HCT116 (cell line): ENCODE measurements at regions not wholly inside any gene's neighbourhood (a gene's known extent, or its start where the extent isn't known, plus 50 kb on each side); places are given as distances from the start of the nearest gene placed in this dataset.

ENCODE experiments used
- ATAC-seq: fragments of 200-7000 bp; cut with Tn5 transposase; 2 replicates; pipeline ENCODE4 v1.9.1; 2020; ENCODE audit warnings: mild to moderate bottlenecking, moderate library complexity
- BruUV-seq: library from RNA; stranded (reverse); fragments of 400-500 nt; replicated peaks from 2 replicates; lab custom pipeline; 2021; lab: Mats Ljungman, UMichigan
- CTCF ChIA-PET: fragments of 300-600 bp; sonication (Branson Sonifier 250); formaldehyde crosslinking; loops from one replicate; lab custom pipeline; 2021; ENCODE audit warnings: antibody characterized with exemption; lab: Charles Lee
- POLR2A ChIA-PET: fragments of 300-600, 350-600 bp; sonication (Branson Sonifier 250); formaldehyde crosslinking; loops from one replicate; lab custom pipeline; 2021; ENCODE audit warnings: antibody characterized with exemption; lab: Charles Lee
- RAD21 ChIA-PET, 2 experiments: fragments of 300-600 bp; sonication (Branson Sonifier 250); formaldehyde crosslinking; loops; one replicate each; lab custom pipeline; 2023; ENCODE audit warnings: low total read pairs in 2 of 2; ENCODE audit not compliant: uncharacterized antibody in 2 of 2, unreplicated experiment in 2 of 2, low non-redundant PET in 1 of 2; lab: Charles Lee
- DNase-seq: peaks from one replicate; pipeline ENCODE4 v3.0.0-alpha.2; 2010; ENCODE audit warnings: low read depth, low spot score
- H2AFZ ChIP-seq: fragments of 200-600 bp; shearing (Covaris generic), sonication (generic); 2 replicates; pipeline ENCODE4 v1.6.1; 2017; ENCODE audit warnings: low read depth, mixed run types, mixed read lengths, antibody characterized with exemption, low read length; ENCODE audit not compliant: poor library complexity, severe bottlenecking
- H3K27ac ChIP-seq: 2 replicates; pipeline ENCODE4 v1.5.1; 2012; ENCODE audit warnings: low read depth, low read length
- H3K27me3 ChIP-seq: fragments of 200-600 bp; sonication (generic); 2 replicates; pipeline ENCODE4 v1.6.1; 2016; ENCODE audit warnings: mixed run types, low read length, mixed read lengths; ENCODE audit not compliant: insufficient read depth
- H3K36me3 ChIP-seq, 2 experiments: fragments of 200-500 bp in 1 of 2; fragments of 200-600 bp in 1 of 2; sonication (Bioruptor generic) in 1 of 2; sonication (generic) in 1 of 2; 2 replicates each; pipeline versions ENCODE4 v1.5.1 to v1.6.1; 2014 to 2016; ENCODE audit warnings: low read length in 2 of 2, inconsistent platforms in 1 of 2, mixed read lengths in 1 of 2, mixed run types in 1 of 2; ENCODE audit not compliant: insufficient read depth in 2 of 2, control insufficient read depth in 1 of 2
- H3K4me1 ChIP-seq, 2 experiments: fragments of 200-600 bp in 1 of 2; sonication (generic) in 1 of 2; 2 replicates each; pipeline versions ENCODE4 v1.5.1 to v1.6.1; 2012 to 2017; ENCODE audit warnings: low read length in 2 of 2, inconsistent platforms in 1 of 2, mild to moderate bottlenecking in 1 of 2, mixed read lengths in 1 of 2, mixed run types in 1 of 2, moderate library complexity in 1 of 2; ENCODE audit not compliant: insufficient read depth in 2 of 2, control insufficient read depth in 1 of 2
- H3K4me2 ChIP-seq: fragments of 200-600 bp; sonication (generic); 2 replicates; pipeline ENCODE4 v1.6.1; 2017; ENCODE audit warnings: mixed run types, low read length, mixed read lengths
- H3K4me3 ChIP-seq, 2 experiments: fragments of 200-600 bp in 1 of 2; sonication (generic) in 1 of 2; replicated peaks in 1 of 2; 2 replicates each; pipeline ENCODE4 v1.5.1; 2011 to 2016; ENCODE audit warnings: low read length in 2 of 2, control low read depth in 1 of 2, low read depth in 1 of 2, mild to moderate bottlenecking in 1 of 2, mixed read lengths in 1 of 2, mixed run types in 1 of 2
- H3K79me2 ChIP-seq: fragments of 200-600 bp; sonication (generic); 2 replicates; pipeline ENCODE4 v1.6.1; 2017; ENCODE audit warnings: mild to moderate bottlenecking, mixed run types, low read length, moderate library complexity, mixed read lengths; ENCODE audit not compliant: insufficient read depth
- H3K9ac ChIP-seq: fragments of 200-600 bp; sonication (generic); 2 replicates; pipeline ENCODE4 v1.6.1; 2016; ENCODE audit warnings: low read length, mixed read lengths
- H3K9me2 ChIP-seq: fragments of 200-600 bp; sonication (generic), shearing (Covaris generic); 2 replicates; pipeline ENCODE4 v1.6.1; 2017; ENCODE audit warnings: mixed run types, mild to moderate bottlenecking, moderate library complexity; ENCODE audit not compliant: insufficient read depth
- H3K9me3 ChIP-seq, 2 experiments: fragments of 200-500 bp in 1 of 2; fragments of 200-600 bp in 1 of 2; sonication (Bioruptor generic) in 1 of 2; sonication (generic) in 1 of 2; 2 replicates each; pipeline ENCODE4 v1.6.1; 2014 to 2017; ENCODE audit warnings: low read length in 2 of 2, mixed read lengths in 2 of 2, inconsistent platforms in 1 of 2, low read depth in 1 of 2, mild to moderate bottlenecking in 1 of 2, mixed run types in 1 of 2, moderate library complexity in 1 of 2; ENCODE audit not compliant: control insufficient read depth in 1 of 2, insufficient read depth in 1 of 2
- H4K20me1 ChIP-seq: fragments of 200-600 bp; sonication (generic), shearing (Covaris generic); 2 replicates; pipeline ENCODE4 v1.6.1; 2017; ENCODE audit warnings: mixed run types, mild to moderate bottlenecking, moderate library complexity; ENCODE audit not compliant: insufficient read depth
- CBX3 ChIP-seq: IDR thresholded peaks from 2 replicates; pipeline ENCODE4 v1.6.1; 2012; ENCODE audit warnings: low read depth
- CEBPB ChIP-seq: IDR thresholded peaks from 2 replicates; pipeline ENCODE4 v1.6.1; 2012; ENCODE audit warnings: low read depth
- EGR1 ChIP-seq: IDR thresholded peaks from 2 replicates; pipeline ENCODE4 v1.6.1; 2012; ENCODE audit warnings: low read depth
- ELF1 ChIP-seq: IDR thresholded peaks from 2 replicates; pipeline ENCODE4 v1.6.1; 2012; ENCODE audit warnings: low read depth, borderline replicate concordance
- EZH2 ChIP-seq: fragments of 200-600 bp; sonication (generic); IDR thresholded peaks from 2 replicates; pipeline ENCODE4 v1.6.1; 2017; ENCODE audit warnings: antibody characterized with exemption, mixed run types
- FOSL1 ChIP-seq: IDR thresholded peaks from 2 replicates; pipeline ENCODE4 v1.6.1; 2012; ENCODE audit warnings: low read depth
- POLR2A ChIP-seq: IDR thresholded peaks from 2 replicates; pipeline ENCODE4 v1.7.0; 2011; ENCODE audit warnings: borderline replicate concordance; ENCODE audit not compliant: insufficient read depth, insufficient read length; ENCODE audit errors: extremely low read depth
- RAD21 ChIP-seq: IDR thresholded peaks from 2 replicates; pipeline ENCODE4 v1.6.1; 2012; ENCODE audit warnings: low read depth, mild to moderate bottlenecking
- SRF ChIP-seq: IDR thresholded peaks from 2 replicates; pipeline ENCODE4 v1.6.1; 2012; ENCODE audit warnings: low read depth
- TCF7L2 ChIP-seq: IDR thresholded peaks from 2 replicates; pipeline ENCODE4 v1.7.0; 2011; ENCODE audit warnings: borderline replicate concordance, inconsistent platforms; ENCODE audit not compliant: insufficient read depth, insufficient read length; ENCODE audit errors: extremely low read depth
- YY1 ChIP-seq: IDR thresholded peaks from 2 replicates; pipeline ENCODE4 v1.6.1; 2011; ENCODE audit warnings: low read length, low read depth, moderate library complexity, mild to moderate bottlenecking; ENCODE audit not compliant: insufficient replicate concordance; ENCODE audit errors: extremely low read depth
- ZFX ChIP-seq: fragments of 450-650 bp; IDR thresholded peaks from 2 replicates; pipeline ENCODE4 v1.6.1; 2017
- ZNF274 ChIP-seq: fragments of 200-500 bp; sonication (Bioruptor generic); IDR thresholded peaks from 2 replicates; pipeline ENCODE4 v1.6.1; 2014; ENCODE audit warnings: mild to moderate bottlenecking, low read depth, low read length, inconsistent platforms
- intact Hi-C: fragments of 100-400 bp; cut with micrococcal nuclease; formaldehyde crosslinking; loops from 2 replicates; pipeline ENCODE4 v1.10.0; 2022
- TF ChIP-seq, protein P1 (sequence below): IDR thresholded peaks from 2 replicates; pipeline ENCODE4 v1.6.1; 2011; ENCODE audit warnings: mild to moderate bottlenecking, low read length, moderate library complexity; ENCODE audit not compliant: insufficient replicate concordance; ENCODE audit errors: extremely low read depth
- TF ChIP-seq, protein P2 (sequence below): IDR thresholded peaks from 2 replicates; pipeline ENCODE4 v1.6.1; 2012

DNA sequence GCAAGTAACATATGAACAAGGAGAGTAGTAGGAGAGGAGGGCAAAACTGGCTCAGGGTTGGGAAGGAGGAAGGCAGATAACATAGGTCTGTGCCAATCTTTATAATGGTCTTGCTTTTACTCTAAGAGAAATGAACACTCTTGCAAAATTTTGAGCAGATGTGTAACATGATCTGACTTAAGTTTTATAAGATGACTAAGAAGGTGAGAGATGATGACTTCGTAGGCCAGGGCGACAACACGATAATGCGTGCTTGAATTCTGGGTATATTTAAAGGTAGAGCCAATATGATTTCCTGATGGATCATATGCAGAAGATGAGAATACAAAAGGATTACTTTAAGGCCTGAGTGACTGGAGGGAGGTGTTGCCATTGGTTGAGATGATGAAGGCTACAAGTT is 265.4 kb upstream of the KCNMB2 start:
- DNase-seq: no peak
- BruUV-seq: no TSS peak
- RAD21 ChIA-PET: no interaction called here

DNA sequence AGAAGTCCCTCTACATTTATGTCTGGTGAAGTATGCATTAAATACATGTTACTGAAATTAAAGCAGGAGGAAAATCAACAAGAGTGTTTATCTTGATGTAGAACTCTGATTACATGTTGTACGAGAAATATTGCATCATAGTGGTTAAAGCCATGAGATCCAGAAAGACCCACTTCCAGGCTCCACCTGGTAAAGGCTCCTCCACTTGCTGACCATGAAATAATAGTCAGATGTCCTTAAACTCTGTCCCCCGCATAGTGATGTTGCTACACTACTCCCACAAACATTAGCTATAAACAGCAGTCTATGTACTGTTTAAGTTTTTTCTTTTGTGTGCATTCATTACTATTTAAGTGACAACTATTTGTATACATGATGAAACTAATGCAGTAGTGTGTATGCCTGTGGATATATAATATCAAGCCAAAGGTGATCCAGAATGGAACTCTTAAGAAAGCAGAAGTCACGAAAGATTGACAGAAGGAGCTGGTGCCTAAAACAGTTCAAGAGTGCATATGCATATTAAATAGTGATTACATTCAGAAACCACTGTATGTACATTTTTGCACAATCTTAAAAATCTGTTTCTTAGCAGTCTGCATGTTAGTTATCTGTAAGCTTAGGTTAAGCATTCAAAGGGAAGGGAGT is 264.4 kb upstream of the KCNMB2 start:
- Histone ChIP-seq H3K9me2 (no peaks in the 10 kb centered on the region), H3K9ac (no peak overlapping the region), H2AFZ (no peak overlapping the region), H3K79me2 (no peaks in the 10 kb centered on the region), H3K4me3 (no peak overlapping the region), H3K4me1 (no peaks in the 10 kb centered on the region)
- ChIA-PET RAD21 (no interaction called here), POLR2A (no interaction called here)
- no peak for ATAC-seq
- TF ChIP-seq EZH2 (no peak), ZNF274 (no peak), POLR2A (no peak), SRF (no peak), TCF7L2 (no peak), CBX3 (no peak), FOSL1 (no peak), ELF1 (no peak), CEBPB (no peak)
- TF ChIP-seq, protein P1, sequence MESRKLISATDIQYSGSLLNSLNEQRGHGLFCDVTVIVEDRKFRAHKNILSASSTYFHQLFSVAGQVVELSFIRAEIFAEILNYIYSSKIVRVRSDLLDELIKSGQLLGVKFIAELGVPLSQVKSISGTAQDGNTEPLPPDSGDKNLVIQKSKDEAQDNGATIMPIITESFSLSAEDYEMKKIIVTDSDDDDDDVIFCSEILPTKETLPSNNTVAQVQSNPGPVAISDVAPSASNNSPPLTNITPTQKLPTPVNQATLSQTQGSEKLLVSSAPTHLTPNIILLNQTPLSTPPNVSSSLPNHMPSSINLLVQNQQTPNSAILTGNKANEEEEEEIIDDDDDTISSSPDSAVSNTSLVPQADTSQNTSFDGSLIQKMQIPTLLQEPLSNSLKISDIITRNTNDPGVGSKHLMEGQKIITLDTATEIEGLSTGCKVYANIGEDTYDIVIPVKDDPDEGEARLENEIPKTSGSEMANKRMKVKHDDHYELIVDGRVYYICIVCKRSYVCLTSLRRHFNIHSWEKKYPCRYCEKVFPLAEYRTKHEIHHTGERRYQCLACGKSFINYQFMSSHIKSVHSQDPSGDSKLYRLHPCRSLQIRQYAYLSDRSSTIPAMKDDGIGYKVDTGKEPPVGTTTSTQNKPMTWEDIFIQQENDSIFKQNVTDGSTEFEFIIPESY: no peak
- TF ChIP-seq, all 23 proteins: peak for 0
- BruUV-seq: no TSS peak
- intact Hi-C loops: no loop called here
- Histone ChIP-seq H3K9me3 (no peaks in the 10 kb centered on the region), H4K20me1 (no peaks in the 10 kb centered on the region), H3K27me3 (no peaks in the 10 kb centered on the region), H3K36me3 (no peaks in the 10 kb centered on the region), H3K27ac (no peak overlapping the region), H3K4me2 (no peak overlapping the region)
- DNase-seq: no peak
- CTCF ChIA-PET: no interaction called here

More for the DNA sequence above, 265.4 kb upstream of the KCNMB2 start:
- Histone ChIP-seq H3K9me3 (no peaks in the 10 kb centered on the region), H3K9me2 (no peaks in the 10 kb centered on the region), H3K4me1 (no peaks in the 10 kb centered on the region), H3K36me3 (no peaks in the 10 kb centered on the region), H4K20me1 (no peaks in the 10 kb centered on the region), H3K27ac (no peak overlapping the region), H3K4me3 (no peak overlapping the region), H3K4me2 (no peak overlapping the region), H3K79me2 (no peaks in the 10 kb centered on the region), H3K9ac (no peak overlapping the region), H3K27me3 (no peaks in the 10 kb centered on the region), H2AFZ (no peak overlapping the region)
- TF ChIP-seq FOSL1 (no peak), YY1 (no peak), TCF7L2 (no peak), ZFX (no peak), EGR1 (no peak), RAD21 (no peak)
- TF ChIP-seq, protein P2, sequence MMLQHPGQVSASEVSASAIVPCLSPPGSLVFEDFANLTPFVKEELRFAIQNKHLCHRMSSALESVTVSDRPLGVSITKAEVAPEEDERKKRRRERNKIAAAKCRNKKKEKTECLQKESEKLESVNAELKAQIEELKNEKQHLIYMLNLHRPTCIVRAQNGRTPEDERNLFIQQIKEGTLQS: no peak
- intact Hi-C loops: no loop called here
- CTCF ChIA-PET: no interaction called here
- POLR2A ChIA-PET: no interaction called here
- no peak for ATAC-seq
